ENCODE measurements at regions not wholly inside any gene's neighbourhood (a gene's known extent, or its start where the extent isn't known, plus 50 kb on each side); places are given as distances from the start of the nearest gene placed in this dataset.

DNA sequence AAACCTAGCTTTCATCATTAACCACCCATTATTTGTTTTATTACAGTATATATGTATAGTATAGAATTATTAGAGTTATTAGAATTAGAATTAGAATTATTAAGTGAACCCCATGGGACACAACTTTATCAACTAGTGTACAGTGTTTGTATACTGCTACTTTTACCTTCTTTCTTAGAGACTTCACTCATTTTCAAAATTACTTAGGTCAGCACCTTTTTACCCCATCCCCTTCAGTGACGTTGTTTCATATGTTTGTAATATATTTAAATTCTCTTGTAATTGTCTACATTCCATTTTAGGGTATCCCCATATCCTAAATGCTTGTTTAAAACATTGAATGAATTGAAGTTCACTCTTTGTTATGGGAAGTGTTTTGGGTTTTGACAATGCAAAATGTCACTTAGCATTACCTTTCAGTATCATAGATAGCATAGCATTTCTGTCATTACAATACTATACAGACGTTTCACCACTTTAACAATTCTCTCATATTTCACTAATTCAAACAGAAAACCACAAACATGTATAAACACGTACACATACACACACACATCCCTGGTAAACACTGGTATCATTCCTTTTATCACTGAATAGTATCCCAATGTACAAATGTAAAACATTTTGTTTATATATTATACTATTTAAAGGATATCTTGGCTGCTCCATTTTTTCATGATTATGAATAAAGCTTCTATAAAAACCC, 229.9 kb upstream of the MAGI2 start:
- H2AFZ ChIP-seq, result no peak overlapping the region
- H3K79me2 ChIP-seq, result no peaks in the 10 kb centered on the region
- WGBS (ENCODE audit: low lambda C conversion rate, missing lambda C conversion rate), result 83% methylated on average over 3 of the region's 3 CpGs
- H3K4me3 ChIP-seq, result no peak overlapping the region
- H3K4me2 ChIP-seq, result no peak overlapping the region
- no peak for DNase-seq (ENCODE audit: low spot score)
- H4K20me1 ChIP-seq (ENCODE audit: insufficient read depth, poor library complexity, severe bottlenecking), result no peaks in the 10 kb centered on the region
- H3K27ac ChIP-seq, result no peak overlapping the region
- no peaks in the 10 kb centered on the region for H3K36me3 ChIP-seq (replicated peaks; ENCODE audit: insufficient read depth, low read depth)
- H3K27me3 ChIP-seq, result no peaks in the 10 kb centered on the region
- H3K4me1 ChIP-seq (ENCODE audit: insufficient read depth), result no peaks in the 10 kb centered on the region
- H3K9me2 ChIP-seq (replicated peaks; ENCODE audit: insufficient read depth), result no peaks in the 10 kb centered on the region
- TF ChIP-seq CTCF (IDR thresholded peaks at IDR 0.05; ENCODE audit: poor library complexity) (no peak), EZH2phosphoT487 (IDR thresholded peaks at IDR 0.05; ENCODE audit: low read depth, severe bottlenecking, unreplicated experiment) (no peak), EZH2 (IDR thresholded peaks at IDR 0.05; ENCODE audit: borderline replicate concordance) (no peak)
- H3K9me3 ChIP-seq (ENCODE audit: low read depth), result no peaks in the 10 kb centered on the region

- WGBS (ENCODE audit: low lambda C conversion rate, missing lambda C conversion rate), result 86% methylated on average over 8 of the region's 8 CpGs
- DNase-seq (ENCODE audit: low spot score), result no peak
- Histone ChIP-seq H3K9me2 (replicated peaks; ENCODE audit: insufficient read depth) (no peaks in the 10 kb centered on the region), H3K4me1 (ENCODE audit: insufficient read depth) (no peaks in the 10 kb centered on the region), H4K20me1 (ENCODE audit: insufficient read depth, poor library complexity, severe bottlenecking) (no peaks in the 10 kb centered on the region), H3K27me3 (no peaks in the 10 kb centered on the region), H3K79me2 (no peaks in the 10 kb centered on the region), H3K4me2 (no peak overlapping the region), H3K27ac (no peak overlapping the region), H3K9me3 (ENCODE audit: low read depth) (peaks cover 5% of the 10 kb centered on the region), H3K36me3 (replicated peaks; ENCODE audit: insufficient read depth, low read depth) (no peaks in the 10 kb centered on the region), H2AFZ (no peak overlapping the region), H3K4me3 (no peak overlapping the region)
- no peak for TF ChIP-seq EZH2 (IDR thresholded peaks at IDR 0.05; ENCODE audit: borderline replicate concordance)
Measured at GRCh38 chr7:79681454-79681853, 228.0 kb upstream of the MAGI2 start.

- Histone ChIP-seq H2AFZ (no peak overlapping the region), H3K4me3 (no peak overlapping the region), H3K9me2 (replicated peaks; ENCODE audit: insufficient read depth) (no peaks in the 10 kb centered on the region), H3K4me2 (no peak overlapping the region), H3K36me3 (replicated peaks; ENCODE audit: insufficient read depth, low read depth) (no peaks in the 10 kb centered on the region), H3K27me3 (no peaks in the 10 kb centered on the region), H4K20me1 (ENCODE audit: insufficient read depth, poor library complexity, severe bottlenecking) (no peaks in the 10 kb centered on the region), H3K27ac (no peak overlapping the region), H3K79me2 (no peaks in the 10 kb centered on the region), H3K9me3 (ENCODE audit: low read depth) (peaks cover 5% of the 10 kb centered on the region), H3K4me1 (ENCODE audit: insufficient read depth) (no peaks in the 10 kb centered on the region)
- 77% methylated on average over 3 of the region's 3 CpGs for WGBS (ENCODE audit: low lambda C conversion rate, missing lambda C conversion rate)
- TF ChIP-seq EZH2 (IDR thresholded peaks at IDR 0.05; ENCODE audit: borderline replicate concordance) (no peak), EZH2phosphoT487 (IDR thresholded peaks at IDR 0.05; ENCODE audit: low read depth, severe bottlenecking, unreplicated experiment) (no peak)
- no peak for DNase-seq (ENCODE audit: low spot score)
Measured at GRCh38 chr7:79673969-79674368, 220.5 kb upstream of the MAGI2 start.

DNA sequence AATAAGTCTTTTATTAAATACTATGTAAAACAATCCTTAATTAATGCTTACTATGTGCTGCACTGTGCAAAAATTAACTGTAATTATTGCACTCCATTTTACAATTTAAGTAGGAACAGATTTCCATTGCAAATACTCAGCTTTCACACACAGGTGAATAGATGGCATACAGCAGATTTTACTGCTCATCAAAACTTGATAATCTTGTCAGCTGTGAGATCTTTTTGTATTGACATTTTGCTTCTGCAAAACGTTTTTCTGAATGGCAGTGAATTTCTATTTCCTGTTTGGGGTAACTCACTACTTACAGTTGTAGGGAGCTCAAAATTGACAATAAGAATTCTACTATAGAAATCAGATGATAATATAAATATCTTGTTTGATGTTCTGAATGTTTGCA, 220.0 kb upstream of the MAGI2 start:
- no peak overlapping the region for H2AFZ ChIP-seq
- H3K27me3 ChIP-seq, result no peaks in the 10 kb centered on the region
- H3K4me3 ChIP-seq, result no peak overlapping the region
- 23% methylated on average over 1 of the region's 1 CpG for WGBS (ENCODE audit: low lambda C conversion rate, missing lambda C conversion rate)
- H3K4me1 ChIP-seq (ENCODE audit: insufficient read depth), result no peaks in the 10 kb centered on the region
- no peaks in the 10 kb centered on the region for H3K36me3 ChIP-seq (replicated peaks; ENCODE audit: insufficient read depth, low read depth)
- TF ChIP-seq EZH2phosphoT487 (IDR thresholded peaks at IDR 0.05; ENCODE audit: low read depth, severe bottlenecking, unreplicated experiment), result no peak
- TF ChIP-seq EZH2 (IDR thresholded peaks at IDR 0.05; ENCODE audit: borderline replicate concordance), result no peak
- H3K4me2 ChIP-seq, result no peak overlapping the region
- H3K79me2 ChIP-seq, result no peaks in the 10 kb centered on the region
- no peaks in the 10 kb centered on the region for H4K20me1 ChIP-seq (ENCODE audit: insufficient read depth, poor library complexity, severe bottlenecking)
- no peaks in the 10 kb centered on the region for H3K9me2 ChIP-seq (replicated peaks; ENCODE audit: insufficient read depth)
- no peak for DNase-seq (ENCODE audit: low spot score)
- no peak overlapping the region for H3K27ac ChIP-seq
- H3K9me3 ChIP-seq (ENCODE audit: low read depth), result peaks cover 5% of the 10 kb centered on the region

DNA sequence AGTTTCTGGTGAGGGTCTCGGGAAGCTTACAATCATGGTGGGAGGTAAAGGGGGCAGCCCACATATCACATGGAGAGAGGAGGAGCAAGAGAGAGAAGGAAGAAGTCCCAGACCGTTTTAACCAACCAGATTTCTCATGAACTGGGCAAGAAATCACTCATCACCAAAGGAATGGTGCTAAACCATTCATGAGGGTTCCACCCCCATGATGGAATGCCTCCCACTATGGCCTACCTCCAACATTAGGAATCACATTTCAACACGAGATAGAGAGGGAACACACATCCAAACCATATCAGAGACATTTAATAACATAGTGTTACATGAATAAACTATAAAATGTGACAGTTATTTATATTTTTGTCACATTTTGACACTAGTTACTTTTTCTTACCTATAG, 214.8 kb upstream of the MAGI2 start:
- Histone ChIP-seq H3K27me3 (no peaks in the 10 kb centered on the region), H3K9me2 (replicated peaks; ENCODE audit: insufficient read depth) (no peaks in the 10 kb centered on the region), H3K4me1 (ENCODE audit: insufficient read depth) (no peaks in the 10 kb centered on the region), H2AFZ (no peak overlapping the region), H3K4me2 (no peak overlapping the region), H3K27ac (no peak overlapping the region), H4K20me1 (ENCODE audit: insufficient read depth, poor library complexity, severe bottlenecking) (no peaks in the 10 kb centered on the region), H3K79me2 (no peaks in the 10 kb centered on the region), H3K4me3 (no peak overlapping the region), H3K9me3 (ENCODE audit: low read depth) (no peaks in the 10 kb centered on the region), H3K36me3 (replicated peaks; ENCODE audit: insufficient read depth, low read depth) (no peaks in the 10 kb centered on the region)
- WGBS (ENCODE audit: low lambda C conversion rate, missing lambda C conversion rate), result 67% methylated on average over 3 of the region's 3 CpGs
- no peak for DNase-seq (ENCODE audit: low spot score)
- TF ChIP-seq CTCF (IDR thresholded peaks at IDR 0.05; ENCODE audit: poor library complexity) (no peak), EZH2 (IDR thresholded peaks at IDR 0.05; ENCODE audit: borderline replicate concordance) (no peak), EZH2phosphoT487 (IDR thresholded peaks at IDR 0.05; ENCODE audit: low read depth, severe bottlenecking, unreplicated experiment) (no peak)

All from hepatocyte (in vitro differentiated cells).